ENCODE measurements at regions not wholly inside any gene's neighbourhood (a gene's known extent, or its start where the extent isn't known, plus 50 kb on each side); places are given as distances from the start of the nearest gene placed in this dataset.
"Not testable (repeated sequence)": the region's sequence is repeated elsewhere in the genome, so short reads cannot be mapped to it uniquely, and the experiment has no call there.

GRCh38 chr9:135281791-135282737 is 194.6 kb downstream of the OLFM1 start:
- H3K4me1 ChIP-seq: peaks cover 0 to 29% (median 3%) of the 10 kb centered on the region in 3 donors
- no peak overlapping the region for H3K4me3 ChIP-seq
- TF ChIP-seq POLR2AphosphoS5 (IDR thresholded peaks at IDR 0.05) (peak; percentile 26), EP300 (IDR thresholded peaks at IDR 0.05) (no peak), POLR2A (IDR thresholded peaks at IDR 0.05) (no peak)
- TF ChIP-seq, protein P1, sequence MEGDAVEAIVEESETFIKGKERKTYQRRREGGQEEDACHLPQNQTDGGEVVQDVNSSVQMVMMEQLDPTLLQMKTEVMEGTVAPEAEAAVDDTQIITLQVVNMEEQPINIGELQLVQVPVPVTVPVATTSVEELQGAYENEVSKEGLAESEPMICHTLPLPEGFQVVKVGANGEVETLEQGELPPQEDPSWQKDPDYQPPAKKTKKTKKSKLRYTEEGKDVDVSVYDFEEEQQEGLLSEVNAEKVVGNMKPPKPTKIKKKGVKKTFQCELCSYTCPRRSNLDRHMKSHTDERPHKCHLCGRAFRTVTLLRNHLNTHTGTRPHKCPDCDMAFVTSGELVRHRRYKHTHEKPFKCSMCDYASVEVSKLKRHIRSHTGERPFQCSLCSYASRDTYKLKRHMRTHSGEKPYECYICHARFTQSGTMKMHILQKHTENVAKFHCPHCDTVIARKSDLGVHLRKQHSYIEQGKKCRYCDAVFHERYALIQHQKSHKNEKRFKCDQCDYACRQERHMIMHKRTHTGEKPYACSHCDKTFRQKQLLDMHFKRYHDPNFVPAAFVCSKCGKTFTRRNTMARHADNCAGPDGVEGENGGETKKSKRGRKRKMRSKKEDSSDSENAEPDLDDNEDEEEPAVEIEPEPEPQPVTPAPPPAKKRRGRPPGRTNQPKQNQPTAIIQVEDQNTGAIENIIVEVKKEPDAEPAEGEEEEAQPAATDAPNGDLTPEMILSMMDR (IDR thresholded peaks at IDR 0.05): no peak
- H3K36me3 ChIP-seq: no peaks in the 10 kb centered on the region
- peak; percentile 73 for ATAC-seq
- no peaks in the 10 kb centered on the region for H3K9me3 ChIP-seq
- 17% methylated on average over 7 of the region's 24 CpGs; no CpG with 5 or more reads in 1 of the 2 donors for WGBS, 2 donors (ENCODE audit: low coverage in 1 of 2)
- H3K27ac ChIP-seq: no peak overlapping the region
- peaks cover 73% of the 10 kb centered on the region for H3K27me3 ChIP-seq

DNA sequence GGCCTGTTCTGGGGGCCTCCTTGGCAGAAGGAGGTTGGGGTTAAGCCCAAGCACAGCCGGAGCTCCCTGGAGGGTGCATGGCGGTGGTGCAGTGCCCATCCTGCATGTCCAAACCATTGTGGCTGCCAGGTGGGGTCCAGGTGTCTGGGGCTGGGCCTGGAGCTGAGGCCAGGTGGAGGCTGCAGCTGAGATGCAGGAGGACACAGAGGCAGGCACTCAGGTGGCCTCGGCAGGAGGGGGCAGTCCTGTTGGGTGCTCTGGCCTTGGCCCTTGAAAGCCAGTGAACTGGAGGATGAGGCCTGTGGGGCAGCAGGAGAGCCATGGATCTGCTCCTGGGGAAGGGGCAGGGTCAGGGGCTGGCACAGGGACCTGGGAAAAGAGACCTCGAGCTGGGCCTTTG is 195.3 kb downstream of the OLFM1 start:
- Histone ChIP-seq H3K4me1 (peaks cover 0 to 29% (median 3%) of the 10 kb centered on the region in 3 donors), H3K27ac (no peak overlapping the region), H3K27me3 (peaks cover 73% of the 10 kb centered on the region), H3K9me3 (no peaks in the 10 kb centered on the region), H3K4me3 (no peak overlapping the region), H3K36me3 (no peaks in the 10 kb centered on the region)
- no peak for TF ChIP-seq POLR2AphosphoS5 (IDR thresholded peaks at IDR 0.05)
- TF ChIP-seq EP300 (IDR thresholded peaks at IDR 0.05): no peak
- TF ChIP-seq POLR2A (IDR thresholded peaks at IDR 0.05): no peak
- 60% methylated on average over 1 of the region's 4 CpGs; no CpG with 5 or more reads in 1 of the 2 donors for WGBS, 2 donors (ENCODE audit: low coverage in 1 of 2)
- no peak for ATAC-seq

GRCh38 chr9:135283671-135284070 is 195.9 kb upstream of the PPP1R26 start:
- no peak for ATAC-seq
- Histone ChIP-seq H3K4me3 (no peak overlapping the region), H3K27ac (no peak overlapping the region), H3K9me3 (no peaks in the 10 kb centered on the region), H3K36me3 (no peaks in the 10 kb centered on the region), H3K27me3 (peaks cover 73% of the 10 kb centered on the region), H3K4me1 (peaks cover 0 to 29% (median 3%) of the 10 kb centered on the region in 3 donors)
- no peak for TF ChIP-seq POLR2AphosphoS5 (IDR thresholded peaks at IDR 0.05)
- no peak for TF ChIP-seq EP300 (IDR thresholded peaks at IDR 0.05)
- TF ChIP-seq, protein P1 (IDR thresholded peaks at IDR 0.05): no peak
- TF ChIP-seq POLR2A (IDR thresholded peaks at IDR 0.05): no peak
- 28 to 33% methylated on average over 4 to 9 of the region's 15 CpGs for WGBS, 2 donors (ENCODE audit: low coverage in 1 of 2)

DNA sequence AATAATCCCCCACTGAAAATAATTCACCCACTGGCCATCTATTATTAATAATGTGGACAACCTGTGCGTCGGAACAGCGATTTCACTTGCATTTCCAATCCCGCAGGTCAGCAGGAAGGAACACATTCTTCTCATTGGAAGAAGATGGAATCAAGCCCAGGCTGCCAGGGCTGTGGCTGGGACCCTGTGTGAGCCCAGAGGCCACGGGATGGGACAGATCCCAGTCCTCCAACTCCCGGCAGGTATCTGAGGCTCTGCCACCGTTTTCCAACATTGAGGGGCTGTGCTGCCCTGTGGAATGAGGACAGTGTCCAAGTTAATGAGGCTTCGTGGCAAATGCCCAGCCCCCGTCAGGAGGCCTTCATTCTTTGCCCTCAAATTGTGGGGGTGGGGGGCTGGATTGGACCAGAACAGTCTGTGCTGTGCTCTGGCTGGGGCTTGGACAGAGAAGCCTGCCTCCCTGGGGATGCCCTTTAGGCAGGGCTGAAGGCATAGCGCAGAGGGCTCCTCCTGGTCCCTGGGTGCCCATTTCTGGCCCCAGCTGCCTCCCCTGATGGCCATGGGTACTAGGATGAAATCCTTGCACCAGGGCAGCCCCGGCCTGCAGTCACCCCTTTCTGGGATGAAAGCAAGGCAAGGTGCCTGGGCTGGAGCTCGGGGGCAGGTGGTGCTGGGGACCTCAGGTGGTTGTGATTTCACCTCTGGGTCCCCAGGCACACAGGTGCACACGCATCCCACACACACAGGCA is 195.0 kb upstream of the PPP1R26 start:
- peaks cover 74% of the 10 kb centered on the region for H3K27me3 ChIP-seq
- no peaks in the 10 kb centered on the region for H3K9me3 ChIP-seq
- H3K4me1 ChIP-seq: peaks cover 0 to 29% (median 3%) of the 10 kb centered on the region in 3 donors

DNA sequence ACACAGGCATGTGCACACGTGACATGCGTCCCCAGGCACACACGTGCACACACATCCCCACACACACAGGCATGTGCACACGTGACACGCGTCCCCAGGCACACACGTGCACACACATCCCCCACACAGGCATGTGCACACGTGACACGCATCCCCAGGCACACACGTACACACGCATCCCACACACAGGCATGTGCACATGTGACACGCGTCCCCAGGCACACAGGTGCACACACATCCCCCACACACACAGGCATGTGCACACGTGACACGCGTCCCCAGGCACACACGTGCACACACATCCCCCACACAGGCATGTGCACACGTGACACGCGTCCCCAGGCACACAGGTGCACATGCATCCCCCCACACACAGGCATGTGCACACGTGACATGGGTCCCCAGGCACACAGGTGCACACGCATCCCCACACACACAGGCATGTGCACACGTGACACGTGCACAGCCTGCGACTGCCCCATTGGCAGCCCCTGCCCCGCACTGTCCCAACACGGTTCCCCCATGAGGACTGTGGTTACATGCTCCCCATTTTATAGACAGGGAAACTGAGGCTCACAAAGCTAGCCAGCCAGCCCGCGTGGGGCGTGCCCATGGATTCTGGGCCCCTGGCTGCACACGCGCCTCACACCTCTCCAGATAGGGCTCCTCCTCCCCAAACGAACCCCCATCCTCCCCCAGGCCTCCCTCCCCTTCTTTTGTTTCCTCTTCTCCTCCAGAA is 193.2 kb upstream of the PPP1R26 start:
- ATAC-seq, H3K36me3 ChIP-seq, H3K9me3 ChIP-seq, H3K4me3 ChIP-seq, H3K27ac ChIP-seq: not testable (repeated sequence)
- WGBS, 2 donors (ENCODE audit: low coverage in 1 of 2): 79 to 90% methylated on average over 10 to 11 of the region's 33 CpGs
- Histone ChIP-seq H3K4me1 (peaks cover 0 to 25% (median 3%) of the 10 kb centered on the region in 3 donors), H3K27me3 (peaks cover 74% of the 10 kb centered on the region)

More for the DNA sequence above, 195.0 kb upstream of the PPP1R26 start:
- ATAC-seq: no peak
- 58% methylated on average over 3 to 4 of the region's 13 CpGs for WGBS, 2 donors (ENCODE audit: low coverage in 1 of 2)
- Histone ChIP-seq H3K36me3 (no peaks in the 10 kb centered on the region), H3K4me3 (no peak overlapping the region), H3K27ac (no peak overlapping the region)
- TF ChIP-seq POLR2AphosphoS5 (IDR thresholded peaks at IDR 0.05): no peak
- no peak for TF ChIP-seq POLR2A (IDR thresholded peaks at IDR 0.05)
- TF ChIP-seq, protein P1 (IDR thresholded peaks at IDR 0.05): no peak
- TF ChIP-seq EP300 (IDR thresholded peaks at IDR 0.05): no peak
